Activated B cell treated with CpG ODN at 0.5 μM for 24 hours (primary cell): ENCODE measurements at regions not wholly inside any gene's neighbourhood (a gene's known extent, or its start where the extent isn't known, plus 50 kb on each side); places are given as distances from the start of the nearest gene placed in this dataset.

Source experiments
- ATAC-seq: fragments of 200-7000 bp; cut with Tn5 transposase; one replicate; pipeline ENCODE4 v1.10.0; 2021; ENCODE audit warnings: low read depth, mild to moderate bottlenecking, moderate library complexity
- CTCF ChIA-PET: fragments of 350-600 bp; sonication (Branson Sonifier 250); formaldehyde crosslinking; loops from one replicate; lab custom pipeline; 2021; ENCODE audit warnings: antibody characterized with exemption; lab: Charles Lee
- POLR2A ChIA-PET: fragments of 350-600 bp; sonication (Branson Sonifier 250); formaldehyde crosslinking; loops from one replicate; lab custom pipeline; 2021; ENCODE audit warnings: antibody characterized with exemption; lab: Charles Lee
- DNase-seq: peaks from one replicate; pipeline ENCODE4 v3.0.0; 2022
- H3K27ac Mint-ChIP-seq: one replicate; pipeline ENCODE4 v1.8.0; 2020; ENCODE audit warnings: mixed read lengths
- H3K27me3 Mint-ChIP-seq: one replicate; pipeline ENCODE4 v1.8.0; 2021; ENCODE audit warnings: mixed read lengths
- H3K36me3 Mint-ChIP-seq: one replicate; pipeline ENCODE4 v1.8.0; 2021; ENCODE audit warnings: low read depth, mixed read lengths
- H3K4me1 Mint-ChIP-seq: one replicate; pipeline ENCODE4 v1.8.0; 2021; ENCODE audit warnings: mixed read lengths
- H3K4me3 Mint-ChIP-seq: one replicate; pipeline ENCODE4 v1.8.0; 2020; ENCODE audit warnings: mild to moderate bottlenecking, mixed read lengths
- H3K9me3 Mint-ChIP-seq: one replicate; pipeline ENCODE4 v1.8.0; 2020; ENCODE audit warnings: mixed read lengths
- intact Hi-C: fragments of 100-400 bp; cut with micrococcal nuclease; formaldehyde crosslinking; loops from one replicate; pipeline ENCODE4 v1.15.1; 2024
- TF ChIP-seq, protein P1 (sequence below): fragments of 200-600 bp; IDR thresholded peaks from one replicate; pipeline ENCODE4 v1.8.0; 2022; ENCODE audit warnings: antibody characterized with exemption, mild to moderate bottlenecking

DNA sequence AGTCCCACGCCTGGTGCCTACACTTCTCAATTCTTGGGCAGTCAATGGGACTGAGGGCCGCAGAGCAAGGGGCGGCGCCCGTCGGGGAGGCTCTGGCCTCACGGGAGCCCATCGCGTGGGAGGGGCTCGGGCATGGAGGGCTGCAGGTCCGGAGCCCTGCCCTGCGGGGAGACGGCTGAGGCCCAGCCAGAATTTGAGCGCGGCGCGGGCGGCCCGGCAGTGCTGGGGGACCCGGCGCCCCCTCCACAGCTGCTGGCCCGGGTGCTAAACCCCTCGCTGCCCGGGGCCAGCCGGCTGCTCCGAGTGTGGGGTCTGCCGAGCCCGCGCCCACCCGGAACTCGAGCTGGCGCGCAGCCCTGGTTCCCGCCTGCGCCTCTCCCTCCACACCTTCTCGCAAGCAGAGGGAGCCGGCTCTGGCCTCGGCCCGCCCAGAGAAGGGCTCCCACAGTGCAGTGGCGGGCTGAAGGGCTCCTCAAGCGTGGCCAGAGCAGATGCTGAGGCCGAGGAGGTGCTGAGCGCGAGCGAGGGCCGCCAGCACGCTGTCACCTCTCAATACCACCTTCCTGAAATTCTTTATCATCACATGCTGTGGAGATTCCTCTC is 58.5 kb downstream of the BAK1 start:
- no peaks in the 10 kb centered on the region for H3K27me3 Mint-ChIP-seq
- no peak for ATAC-seq
- H3K4me3 Mint-ChIP-seq: no peak overlapping the region
- ChIA-PET POLR2A (no interaction called here), CTCF (no interaction called here)
- H3K36me3 Mint-ChIP-seq: no peaks in the 10 kb centered on the region
- no peak for DNase-seq
- no peaks in the 10 kb centered on the region for H3K4me1 Mint-ChIP-seq
- TF ChIP-seq, protein P1, sequence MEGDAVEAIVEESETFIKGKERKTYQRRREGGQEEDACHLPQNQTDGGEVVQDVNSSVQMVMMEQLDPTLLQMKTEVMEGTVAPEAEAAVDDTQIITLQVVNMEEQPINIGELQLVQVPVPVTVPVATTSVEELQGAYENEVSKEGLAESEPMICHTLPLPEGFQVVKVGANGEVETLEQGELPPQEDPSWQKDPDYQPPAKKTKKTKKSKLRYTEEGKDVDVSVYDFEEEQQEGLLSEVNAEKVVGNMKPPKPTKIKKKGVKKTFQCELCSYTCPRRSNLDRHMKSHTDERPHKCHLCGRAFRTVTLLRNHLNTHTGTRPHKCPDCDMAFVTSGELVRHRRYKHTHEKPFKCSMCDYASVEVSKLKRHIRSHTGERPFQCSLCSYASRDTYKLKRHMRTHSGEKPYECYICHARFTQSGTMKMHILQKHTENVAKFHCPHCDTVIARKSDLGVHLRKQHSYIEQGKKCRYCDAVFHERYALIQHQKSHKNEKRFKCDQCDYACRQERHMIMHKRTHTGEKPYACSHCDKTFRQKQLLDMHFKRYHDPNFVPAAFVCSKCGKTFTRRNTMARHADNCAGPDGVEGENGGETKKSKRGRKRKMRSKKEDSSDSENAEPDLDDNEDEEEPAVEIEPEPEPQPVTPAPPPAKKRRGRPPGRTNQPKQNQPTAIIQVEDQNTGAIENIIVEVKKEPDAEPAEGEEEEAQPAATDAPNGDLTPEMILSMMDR: no peak
- H3K9me3 Mint-ChIP-seq: no peaks in the 10 kb centered on the region
- intact Hi-C loops: no loop called here
- H3K27ac Mint-ChIP-seq: no peak overlapping the region
